ENCODE measurements at regions not wholly inside any gene's neighbourhood (a gene's known extent, or its start where the extent isn't known, plus 50 kb on each side); places are given as distances from the start of the nearest gene placed in this dataset.

DNA sequence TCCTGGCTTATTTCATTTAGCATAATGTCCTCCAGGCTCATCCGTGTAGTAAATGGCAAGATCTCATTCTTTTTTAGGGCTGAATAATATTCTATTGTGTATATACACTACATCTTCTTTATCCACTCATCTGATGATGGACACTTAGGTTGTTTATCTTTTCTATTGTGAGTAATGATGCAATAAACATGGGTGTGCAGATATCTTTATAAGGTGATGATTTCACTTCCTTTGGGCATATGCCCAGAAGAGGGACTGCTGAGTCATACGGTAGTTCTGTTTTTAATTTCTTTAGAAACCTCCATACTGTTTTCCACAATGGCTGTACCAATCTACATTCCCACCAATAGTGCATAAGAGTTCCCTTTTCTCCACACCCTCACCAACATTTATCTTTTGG is 317.6 kb upstream of the CNKSR2 start:
- DNase-seq: no peak
- peaks cover 29% of the 10 kb centered on the region for H3K9me3 ChIP-seq (ENCODE audit: low read length)
- H3K9ac ChIP-seq (ENCODE audit: low read length): no peak overlapping the region
- H3K36me3 ChIP-seq (ENCODE audit: insufficient read depth, low read length): no peaks in the 10 kb centered on the region
- no peaks in the 10 kb centered on the region for H4K20me1 ChIP-seq (ENCODE audit: insufficient read depth, low read depth, low read length)
- H3K79me2 ChIP-seq (ENCODE audit: low read length): no peaks in the 10 kb centered on the region
- no peaks in the 10 kb centered on the region for H3K9me2 ChIP-seq (replicated peaks; ENCODE audit: insufficient read depth, low read length)
- no peak overlapping the region for H3K27ac ChIP-seq (ENCODE audit: low read length)
- no peaks in the 10 kb centered on the region for H3K4me1 ChIP-seq (ENCODE audit: low read length)
- no peaks in the 10 kb centered on the region for H3K27me3 ChIP-seq (ENCODE audit: low read length)
- H2AFZ ChIP-seq (ENCODE audit: low read length): no peak overlapping the region
- no peak overlapping the region for H3K4me2 ChIP-seq (ENCODE audit: low read depth, low read length, poor library complexity, severe bottlenecking)
- H3K4me3 ChIP-seq (ENCODE audit: low read length): no peak overlapping the region

DNA sequence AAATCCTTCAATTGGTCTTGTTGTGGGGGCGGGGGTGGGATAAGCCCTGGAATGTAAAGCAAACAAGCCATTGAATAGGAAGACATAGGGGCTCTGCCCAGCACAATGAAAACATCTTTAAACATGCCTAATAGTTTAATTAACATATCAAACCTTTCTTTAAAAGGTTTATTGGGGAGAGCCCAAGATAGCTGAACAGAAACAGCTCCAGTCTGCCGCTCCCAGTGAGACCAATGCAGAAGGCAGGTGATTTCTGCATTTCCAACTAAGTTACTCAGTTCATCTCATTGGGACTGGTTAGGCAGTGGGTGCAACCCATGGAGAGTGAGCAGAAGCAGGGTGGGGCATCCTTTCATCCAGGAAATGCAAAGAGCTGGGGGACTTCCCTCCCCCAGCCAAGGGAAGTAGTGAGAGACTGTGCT is 327.2 kb upstream of the CNKSR2 start:
- H3K79me2 ChIP-seq (ENCODE audit: low read length): no peaks in the 10 kb centered on the region
- H3K27me3 ChIP-seq (ENCODE audit: low read length): no peaks in the 10 kb centered on the region
- H3K36me3 ChIP-seq (ENCODE audit: insufficient read depth, low read length): no peaks in the 10 kb centered on the region
- no peak overlapping the region for H3K9ac ChIP-seq (ENCODE audit: low read length)
- H3K4me2 ChIP-seq (ENCODE audit: low read depth, low read length, poor library complexity, severe bottlenecking): no peak overlapping the region
- H4K20me1 ChIP-seq (ENCODE audit: insufficient read depth, low read depth, low read length): no peaks in the 10 kb centered on the region
- no peaks in the 10 kb centered on the region for H3K9me2 ChIP-seq (replicated peaks; ENCODE audit: insufficient read depth, low read length)
- no peak overlapping the region for H3K27ac ChIP-seq (ENCODE audit: low read length)
- no peak overlapping the region for H2AFZ ChIP-seq (ENCODE audit: low read length)
- no peak for DNase-seq
- no peaks in the 10 kb centered on the region for H3K9me3 ChIP-seq (ENCODE audit: low read length)
- H3K4me1 ChIP-seq (ENCODE audit: low read length): no peaks in the 10 kb centered on the region
- no peak overlapping the region for H3K4me3 ChIP-seq (ENCODE audit: low read length)

DNA sequence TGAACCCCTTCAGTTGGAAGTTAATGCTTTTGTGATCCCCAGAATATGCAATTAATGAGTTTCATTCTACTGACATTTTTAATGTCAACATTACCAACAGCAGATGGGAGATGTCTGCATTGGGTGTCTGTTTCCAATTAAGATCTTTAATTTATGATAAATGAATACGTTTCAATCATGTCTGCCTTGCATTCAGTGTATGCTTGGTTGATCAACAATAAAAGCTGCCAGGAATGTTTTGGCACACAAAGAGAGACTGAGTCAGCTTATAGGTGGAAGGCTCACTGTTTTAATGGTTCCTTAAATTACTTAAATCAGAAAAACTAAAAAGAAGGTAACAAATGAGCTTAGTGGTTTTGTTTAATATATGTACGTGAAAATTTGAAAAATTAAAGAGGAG is 359.9 kb upstream of the CNKSR2 start:
- Histone ChIP-seq H3K79me2 (ENCODE audit: low read length) (no peaks in the 10 kb centered on the region), H3K9me2 (replicated peaks; ENCODE audit: insufficient read depth, low read length) (no peaks in the 10 kb centered on the region), H2AFZ (ENCODE audit: low read length) (no peak overlapping the region), H3K27ac (ENCODE audit: low read length) (no peak overlapping the region), H3K4me3 (ENCODE audit: low read length) (no peak overlapping the region), H4K20me1 (ENCODE audit: insufficient read depth, low read depth, low read length) (no peaks in the 10 kb centered on the region), H3K36me3 (ENCODE audit: insufficient read depth, low read length) (no peaks in the 10 kb centered on the region), H3K27me3 (ENCODE audit: low read length) (no peaks in the 10 kb centered on the region), H3K4me1 (ENCODE audit: low read length) (no peaks in the 10 kb centered on the region), H3K9me3 (ENCODE audit: low read length) (peaks cover 10% of the 10 kb centered on the region), H3K9ac (ENCODE audit: low read length) (no peak overlapping the region), H3K4me2 (ENCODE audit: low read depth, low read length, poor library complexity, severe bottlenecking) (no peak overlapping the region)
- no peak for DNase-seq

DNA sequence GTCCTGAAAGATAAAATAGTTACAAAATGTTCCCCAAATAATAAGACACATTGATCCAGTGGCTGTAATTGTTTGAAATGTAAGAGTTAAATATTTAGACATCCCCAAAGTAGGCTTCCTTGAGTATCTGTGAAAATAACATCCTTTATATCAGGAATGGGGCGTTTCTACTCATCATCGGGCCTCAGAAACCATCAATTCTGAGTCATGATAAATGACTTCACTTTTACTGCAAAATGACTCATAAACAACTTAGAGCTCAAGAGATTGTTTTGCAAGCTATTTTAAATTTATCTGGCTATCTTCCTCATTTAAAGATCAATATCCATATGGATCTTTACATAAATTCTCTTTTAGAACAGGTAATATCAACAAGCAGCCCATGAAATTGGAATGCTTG is 369.4 kb upstream of the CNKSR2 start:
- no peaks in the 10 kb centered on the region for H4K20me1 ChIP-seq (ENCODE audit: insufficient read depth, low read depth, low read length)
- DNase-seq: no peak
- H3K27me3 ChIP-seq (ENCODE audit: low read length): no peaks in the 10 kb centered on the region
- H3K4me2 ChIP-seq (ENCODE audit: low read depth, low read length, poor library complexity, severe bottlenecking): no peak overlapping the region
- H3K9me2 ChIP-seq (replicated peaks; ENCODE audit: insufficient read depth, low read length): no peaks in the 10 kb centered on the region
- H2AFZ ChIP-seq (ENCODE audit: low read length): no peak overlapping the region
- H3K9me3 ChIP-seq (ENCODE audit: low read length): peaks cover 4% of the 10 kb centered on the region
- no peak overlapping the region for H3K4me3 ChIP-seq (ENCODE audit: low read length)
- no peak overlapping the region for H3K27ac ChIP-seq (ENCODE audit: low read length)
- no peaks in the 10 kb centered on the region for H3K36me3 ChIP-seq (ENCODE audit: insufficient read depth, low read length)
- no peaks in the 10 kb centered on the region for H3K79me2 ChIP-seq (ENCODE audit: low read length)
- H3K9ac ChIP-seq (ENCODE audit: low read length): no peak overlapping the region
- H3K4me1 ChIP-seq (ENCODE audit: low read length): no peaks in the 10 kb centered on the region

DNA sequence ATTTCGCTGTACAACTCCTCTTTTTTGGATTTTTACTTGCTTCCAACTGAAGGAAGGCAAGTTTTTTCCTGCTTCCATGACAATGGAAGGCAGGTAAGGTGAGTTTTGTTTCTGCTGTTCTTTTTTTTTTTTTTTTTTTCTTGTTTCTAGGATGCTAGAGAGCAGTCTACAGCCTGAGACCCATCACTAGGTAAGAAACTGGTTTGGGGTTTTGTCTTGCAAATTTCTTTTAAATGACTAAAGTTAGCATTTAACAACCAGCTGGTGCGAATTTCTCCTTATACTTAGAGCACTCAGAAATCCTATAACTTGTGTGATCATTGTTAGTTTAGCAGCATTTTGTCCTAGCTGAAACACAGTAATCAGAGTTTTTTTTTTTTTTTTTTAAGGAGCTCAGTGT is 378.4 kb upstream of the CNKSR2 start:
- Histone ChIP-seq H3K79me2 (ENCODE audit: low read length) (no peaks in the 10 kb centered on the region), H3K9me2 (replicated peaks; ENCODE audit: insufficient read depth, low read length) (no peaks in the 10 kb centered on the region), H3K4me1 (ENCODE audit: low read length) (no peaks in the 10 kb centered on the region), H3K27me3 (ENCODE audit: low read length) (no peaks in the 10 kb centered on the region), H3K4me3 (ENCODE audit: low read length) (no peak overlapping the region), H2AFZ (ENCODE audit: low read length) (no peak overlapping the region), H3K9me3 (ENCODE audit: low read length) (no peaks in the 10 kb centered on the region; the same call in 1 of the 2 replicates), H3K4me2 (ENCODE audit: low read depth, low read length, poor library complexity, severe bottlenecking) (no peak overlapping the region), H3K9ac (ENCODE audit: low read length) (no peak overlapping the region), H3K36me3 (ENCODE audit: insufficient read depth, low read length) (no peaks in the 10 kb centered on the region), H4K20me1 (ENCODE audit: insufficient read depth, low read depth, low read length) (no peaks in the 10 kb centered on the region), H3K27ac (ENCODE audit: low read length) (no peak overlapping the region)
- DNase-seq: no peak

DNA sequence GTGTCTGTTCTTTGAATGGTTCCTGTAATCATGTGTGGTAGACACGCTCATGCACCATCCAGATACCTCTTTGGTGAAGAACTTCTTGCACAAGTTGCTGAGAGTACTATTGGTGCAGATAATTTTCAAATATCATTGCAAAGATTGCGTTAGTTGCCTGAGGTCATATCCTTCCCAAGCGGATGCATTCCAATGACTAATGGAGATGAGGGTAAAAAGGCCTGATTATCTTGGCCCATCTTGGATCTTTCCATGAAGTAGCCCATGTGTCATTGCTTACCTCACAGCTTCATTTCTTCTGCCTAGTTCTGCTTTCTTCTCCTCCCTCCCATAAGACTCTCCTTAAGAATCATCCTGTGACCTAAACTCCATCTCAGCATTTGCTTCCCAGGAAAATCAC is 384.9 kb upstream of the CNKSR2 start:
- DNase-seq: no peak
- Histone ChIP-seq H3K4me1 (ENCODE audit: low read length) (no peaks in the 10 kb centered on the region), H3K4me2 (ENCODE audit: low read depth, low read length, poor library complexity, severe bottlenecking) (no peak overlapping the region), H3K9ac (ENCODE audit: low read length) (no peak overlapping the region), H3K4me3 (ENCODE audit: low read length) (no peak overlapping the region), H3K9me2 (replicated peaks; ENCODE audit: insufficient read depth, low read length) (no peaks in the 10 kb centered on the region), H3K36me3 (ENCODE audit: insufficient read depth, low read length) (no peaks in the 10 kb centered on the region), H3K27ac (ENCODE audit: low read length) (no peak overlapping the region), H3K79me2 (ENCODE audit: low read length) (no peaks in the 10 kb centered on the region), H3K27me3 (ENCODE audit: low read length) (no peaks in the 10 kb centered on the region), H4K20me1 (ENCODE audit: insufficient read depth, low read depth, low read length) (no peaks in the 10 kb centered on the region), H3K9me3 (ENCODE audit: low read length) (no peaks in the 10 kb centered on the region; the same call in 1 of the 2 replicates), H2AFZ (ENCODE audit: low read length) (no peak overlapping the region)

DNA sequence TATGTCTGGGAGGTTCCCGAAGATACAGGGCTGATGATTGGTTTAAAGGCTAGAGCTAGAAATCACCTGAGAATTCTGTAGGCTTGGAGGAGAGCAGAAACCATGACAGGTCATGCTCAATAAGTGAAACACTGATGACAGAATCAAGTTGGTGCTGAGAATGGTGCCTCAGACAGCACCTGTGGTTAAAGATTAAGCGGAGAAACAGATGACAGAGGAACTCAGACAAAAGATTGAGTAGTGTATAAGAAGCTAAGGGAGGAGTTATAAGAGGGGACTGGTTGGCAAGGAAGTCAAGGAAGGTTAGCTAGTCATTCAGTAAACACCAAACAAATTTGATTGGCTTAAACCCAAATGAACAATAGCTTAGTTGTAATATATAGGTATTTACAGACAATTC is 385.4 kb upstream of the CNKSR2 start:
- no peak for DNase-seq
- Histone ChIP-seq H4K20me1 (ENCODE audit: insufficient read depth, low read depth, low read length) (no peaks in the 10 kb centered on the region), H3K36me3 (ENCODE audit: insufficient read depth, low read length) (no peaks in the 10 kb centered on the region), H3K4me3 (ENCODE audit: low read length) (no peak overlapping the region), H3K4me2 (ENCODE audit: low read depth, low read length, poor library complexity, severe bottlenecking) (no peak overlapping the region), H3K4me1 (ENCODE audit: low read length) (no peaks in the 10 kb centered on the region), H3K9me2 (replicated peaks; ENCODE audit: insufficient read depth, low read length) (no peaks in the 10 kb centered on the region), H3K27ac (ENCODE audit: low read length) (no peak overlapping the region), H3K9me3 (ENCODE audit: low read length) (no peaks in the 10 kb centered on the region; the same call in 1 of the 2 replicates), H3K27me3 (ENCODE audit: low read length) (no peaks in the 10 kb centered on the region), H3K79me2 (ENCODE audit: low read length) (no peaks in the 10 kb centered on the region), H3K9ac (ENCODE audit: low read length) (no peak overlapping the region), H2AFZ (ENCODE audit: low read length) (no peak overlapping the region)

DNA sequence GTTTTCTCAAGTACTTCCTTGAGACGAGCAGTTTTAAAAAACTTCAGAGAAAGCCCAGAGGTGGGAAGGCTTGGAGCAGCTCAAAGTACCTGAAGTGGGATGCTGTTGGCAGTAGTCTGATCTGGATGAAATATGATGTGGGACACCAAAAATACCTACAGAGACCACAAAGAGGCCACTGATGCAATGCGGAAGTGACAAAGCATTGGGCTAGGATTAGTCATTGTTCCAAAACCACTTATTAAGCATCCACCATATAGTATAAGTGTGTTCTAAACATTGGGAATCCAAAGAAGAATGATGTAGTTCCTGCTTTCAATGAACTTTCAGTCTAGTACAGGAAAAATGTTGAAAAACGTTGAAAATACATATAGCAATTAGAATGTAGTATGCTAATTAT is 386.1 kb upstream of the CNKSR2 start:
- no peak overlapping the region for H3K9ac ChIP-seq (ENCODE audit: low read length)
- H3K79me2 ChIP-seq (ENCODE audit: low read length): no peaks in the 10 kb centered on the region
- no peak overlapping the region for H3K27ac ChIP-seq (ENCODE audit: low read length)
- no peak for DNase-seq
- H3K9me2 ChIP-seq (replicated peaks; ENCODE audit: insufficient read depth, low read length): no peaks in the 10 kb centered on the region
- no peaks in the 10 kb centered on the region for H3K27me3 ChIP-seq (ENCODE audit: low read length)
- H3K4me2 ChIP-seq (ENCODE audit: low read depth, low read length, poor library complexity, severe bottlenecking): no peak overlapping the region
- H4K20me1 ChIP-seq (ENCODE audit: insufficient read depth, low read depth, low read length): no peaks in the 10 kb centered on the region
- H3K4me3 ChIP-seq (ENCODE audit: low read length): no peak overlapping the region
- H3K9me3 ChIP-seq (ENCODE audit: low read length): no peaks in the 10 kb centered on the region; the same call in 1 of the 2 replicates
- no peaks in the 10 kb centered on the region for H3K4me1 ChIP-seq (ENCODE audit: low read length)
- H3K36me3 ChIP-seq (ENCODE audit: insufficient read depth, low read length): no peaks in the 10 kb centered on the region
- no peak overlapping the region for H2AFZ ChIP-seq (ENCODE audit: low read length)

DNA sequence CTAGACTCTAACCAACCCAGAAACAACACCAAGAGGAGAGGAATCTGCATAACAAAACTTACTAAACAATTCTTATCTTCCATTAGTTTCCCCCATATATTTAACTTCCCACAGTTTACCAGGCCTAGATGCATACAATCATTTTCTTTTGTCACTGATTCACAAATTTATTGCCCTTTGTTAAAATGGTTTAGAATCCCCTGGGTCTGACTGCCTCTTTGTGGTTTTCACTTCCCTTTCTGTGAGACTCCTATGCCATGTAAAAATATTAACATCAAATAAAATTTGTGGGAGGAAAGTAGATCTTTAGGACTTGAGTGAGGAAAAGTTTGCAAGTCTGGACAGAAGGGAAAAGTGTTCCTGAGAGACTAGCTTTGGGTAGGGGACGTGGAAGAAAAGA is 393.8 kb upstream of the CNKSR2 start:
- H3K27ac ChIP-seq (ENCODE audit: low read length): no peak overlapping the region
- no peak overlapping the region for H2AFZ ChIP-seq (ENCODE audit: low read length)
- H3K9me2 ChIP-seq (replicated peaks; ENCODE audit: insufficient read depth, low read length): no peaks in the 10 kb centered on the region
- H3K4me3 ChIP-seq (ENCODE audit: low read length): no peak overlapping the region
- no peaks in the 10 kb centered on the region for H3K9me3 ChIP-seq (ENCODE audit: low read length)
- H3K4me2 ChIP-seq (ENCODE audit: low read depth, low read length, poor library complexity, severe bottlenecking): no peak overlapping the region
- H3K4me1 ChIP-seq (ENCODE audit: low read length): no peaks in the 10 kb centered on the region
- no peak for DNase-seq
- H3K36me3 ChIP-seq (ENCODE audit: insufficient read depth, low read length): no peaks in the 10 kb centered on the region
- H3K9ac ChIP-seq (ENCODE audit: low read length): no peak overlapping the region
- no peaks in the 10 kb centered on the region for H4K20me1 ChIP-seq (ENCODE audit: insufficient read depth, low read depth, low read length)
- no peaks in the 10 kb centered on the region for H3K79me2 ChIP-seq (ENCODE audit: low read length)
- no peaks in the 10 kb centered on the region for H3K27me3 ChIP-seq (ENCODE audit: low read length)
